ENCODE measurements at regions not wholly inside any gene's neighbourhood (a gene's known extent, or its start where the extent isn't known, plus 50 kb on each side); places are given as distances from the start of the nearest gene placed in this dataset.
"Not testable (repeated sequence)": the region's sequence is repeated elsewhere in the genome, so short reads cannot be mapped to it uniquely, and the experiment has no call there.

GRCh38 chr2:209189893-209190292 is 234.0 kb upstream of the MAP2 start:
- DNase-seq: no peak

GRCh38 chr2:209191139-209191538 is 232.7 kb upstream of the MAP2 start:
- no peak for DNase-seq

GRCh38 chr2:209194717-209195116 is 229.1 kb upstream of the MAP2 start:
- no peak for DNase-seq

GRCh38 chr2:209208211-209208610 is 215.6 kb upstream of the MAP2 start:
- peak; percentile 8 for DNase-seq

GRCh38 chr2:209209943-209210342 is 213.9 kb upstream of the MAP2 start:
- no peak for DNase-seq

GRCh38 chr2:209230560-209230959 is 193.3 kb upstream of the MAP2 start:
- no peak for DNase-seq

GRCh38 chr2:209236377-209236776 is 187.5 kb upstream of the MAP2 start:
- no peak for DNase-seq

GRCh38 chr2:209238765-209239584 is 184.9 kb upstream of the MAP2 start:
- no peak for DNase-seq

- DNase-seq: no peak
Observed at GRCh38 chr2:209239585-209239938, 184.3 kb upstream of the MAP2 start.

- DNase-seq: no peak
Observed at GRCh38 chr2:209240204-209240603, 183.6 kb upstream of the MAP2 start.

- DNase-seq: no peak
Observed at GRCh38 chr2:209253544-209253943, 170.3 kb upstream of the MAP2 start.

GRCh38 chr2:209259767-209260166 is 164.1 kb upstream of the MAP2 start:
- no peak for DNase-seq

- DNase-seq: no peak
Observed at GRCh38 chr2:209260281-209260680, 163.6 kb upstream of the MAP2 start.

GRCh38 chr2:209261366-209262053 is 162.3 kb upstream of the MAP2 start:
- DNase-seq: not testable (repeated sequence)

- no peak for DNase-seq
Observed at GRCh38 chr2:209269024-209269423, 154.8 kb upstream of the MAP2 start.

GRCh38 chr2:209276000-209276399 is 147.8 kb upstream of the MAP2 start:
- DNase-seq: no peak

GRCh38 chr2:209277444-209277843 is 146.4 kb upstream of the MAP2 start:
- DNase-seq: no peak

GRCh38 chr2:209298601-209299000 is 125.2 kb upstream of the MAP2 start:
- no peak for DNase-seq

- not testable (repeated sequence) for DNase-seq
Observed at GRCh38 chr2:209299478-209299877, 124.4 kb upstream of the MAP2 start.

- DNase-seq: not testable (repeated sequence)
Observed at GRCh38 chr2:209300766-209301165, 123.1 kb upstream of the MAP2 start.

- DNase-seq: no peak
Observed at GRCh38 chr2:209305026-209305425, 118.8 kb upstream of the MAP2 start.

GRCh38 chr2:209305746-209306196 is 118.1 kb upstream of the MAP2 start:
- DNase-seq: no peak

GRCh38 chr2:209307161-209308001 is 116.5 kb upstream of the MAP2 start:
- no peak for DNase-seq
